Panc1 (cell line): ENCODE measurements at regions not wholly inside any gene's neighbourhood (a gene's known extent, or its start where the extent isn't known, plus 50 kb on each side); places are given as distances from the start of the nearest gene placed in this dataset.

ENCODE experiments used
- ATAC-seq: fragments of 200-7000 bp; cut with Tn5 transposase; 2 replicates; pipeline ENCODE4 v1.9.1; 2020; ENCODE audit warnings: mild to moderate bottlenecking, moderate library complexity
- BruUV-seq: library from RNA; stranded (reverse); fragments of 400-500 nt; replicated peaks from 2 replicates; lab custom pipeline; 2021; lab: Mats Ljungman, UMichigan
- CTCF ChIA-PET: fragments of 300-600 bp; sonication (Branson Sonifier 250); formaldehyde crosslinking; loops from one replicate; lab custom pipeline; 2022; ENCODE audit warnings: antibody characterized with exemption; lab: Charles Lee
- POLR2A ChIA-PET: fragments of 300-600 bp; sonication (Branson Sonifier 250); formaldehyde crosslinking; loops from one replicate; lab custom pipeline; 2022; ENCODE audit warnings: antibody characterized with exemption; lab: Charles Lee
- DNase-seq: peaks from one replicate; pipeline ENCODE4 v3.0.0-alpha.2; 2010; ENCODE audit warnings: low read depth, low spot score
- H3K27ac ChIP-seq: 2 replicates; pipeline ENCODE4 v1.5.1; 2011; ENCODE audit warnings: mild to moderate bottlenecking, low read length, inconsistent platforms
- H3K27me3 ChIP-seq: fragments of 200-500 bp; sonication (Bioruptor generic); 2 replicates; pipeline ENCODE4 v1.6.0; 2014; ENCODE audit warnings: low read length, inconsistent platforms; ENCODE audit not compliant: control insufficient read depth, insufficient read depth
- H3K36me3 ChIP-seq: fragments of 200-500 bp; sonication (Bioruptor generic); 2 replicates; pipeline ENCODE4 v1.5.1; 2014; ENCODE audit warnings: inconsistent platforms, mild to moderate bottlenecking, low read length, moderate library complexity; ENCODE audit not compliant: control insufficient read depth, insufficient read depth
- H3K4me1 ChIP-seq: 2 replicates; pipeline ENCODE4 v1.5.1; 2011; ENCODE audit warnings: inconsistent platforms, mild to moderate bottlenecking, low read length, moderate library complexity; ENCODE audit not compliant: control insufficient read depth, insufficient read depth
- H3K4me3 ChIP-seq, 2 experiments: 2 replicates each; pipeline ENCODE4 v1.5.1; 2011 to 2012; ENCODE audit warnings: low read depth in 2 of 2, low read length in 2 of 2, mild to moderate bottlenecking in 2 of 2, inconsistent platforms in 1 of 2, moderate library complexity in 1 of 2
- H3K9me3 ChIP-seq: fragments of 200-500 bp; sonication (Bioruptor generic); 2 replicates; pipeline ENCODE4 v1.5.1; 2014; ENCODE audit warnings: low read depth, mild to moderate bottlenecking, inconsistent platforms, low read length, moderate library complexity; ENCODE audit not compliant: control insufficient read depth, insufficient read depth
- POLR2AphosphoS5 ChIP-seq: IDR thresholded peaks from 2 replicates; pipeline ENCODE4 v1.6.1; 2012; ENCODE audit warnings: mild to moderate bottlenecking, low read depth, low read length, moderate library complexity
- SIN3A ChIP-seq: IDR thresholded peaks from 2 replicates; pipeline ENCODE4 v1.6.1; 2012; ENCODE audit warnings: low read depth, mild to moderate bottlenecking, low read length, moderate library complexity, borderline replicate concordance; ENCODE audit not compliant: insufficient read depth
- TCF7L2 ChIP-seq: IDR thresholded peaks from 2 replicates; pipeline ENCODE4 v1.6.1; 2011; ENCODE audit warnings: mild to moderate bottlenecking, low read depth, low read length, inconsistent platforms
- in situ Hi-C: cut with HindIII; loops from 2 replicates; pipeline ENCODE4 v1.10.0; 2016; ENCODE audit warnings: low sequenced_read_pairs, low pct_unique_long_range_greater_than_20kb
- intact Hi-C: fragments of 100-400 bp; cut with micrococcal nuclease; formaldehyde crosslinking; loops from one replicate; pipeline ENCODE4 v1.10.0; 2022; ENCODE audit not compliant: unreplicated experiment
- TF ChIP-seq, protein P1 (sequence below): fragments of 450-650 bp; IDR thresholded peaks from 2 replicates; pipeline ENCODE4 v1.5.1; 2017; ENCODE audit warnings: mild to moderate bottlenecking
- TF ChIP-seq, protein P2 (sequence below), 2 experiments: IDR thresholded peaks; 2 replicates each; pipeline ENCODE4 v1.6.1; 2011 to 2012; ENCODE audit warnings: low read depth in 2 of 2, control low read depth in 1 of 2, low read length in 1 of 2, mild to moderate bottlenecking in 1 of 2, moderate library complexity in 1 of 2; ENCODE audit not compliant: insufficient read depth in 1 of 2

DNA sequence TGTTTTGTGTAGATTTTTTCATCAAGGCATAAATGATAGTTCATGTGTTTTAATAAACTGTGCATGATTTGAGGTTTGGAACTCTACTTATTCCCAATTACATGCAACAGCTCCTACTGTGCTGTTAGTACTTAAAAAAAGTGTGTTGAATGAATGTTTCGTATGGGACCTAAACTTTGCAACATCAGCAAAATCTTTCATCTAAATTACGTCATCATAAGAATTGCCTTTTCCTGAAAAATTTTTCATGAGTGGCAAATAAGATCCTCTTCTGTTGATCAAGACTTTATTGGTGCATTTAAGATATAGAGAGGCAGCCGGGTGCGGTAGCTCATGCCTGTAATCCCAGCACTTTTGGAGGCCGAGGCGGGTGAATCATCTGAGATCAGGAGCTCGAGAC is 826.1 kb downstream of the SEMA5A start:
- intact Hi-C loops (no loop called here), in situ Hi-C loops (no loop called here)
- ATAC-seq, result no peak
- no peak overlapping the region for H3K27ac ChIP-seq
- no peaks in the 10 kb centered on the region for H3K4me1 ChIP-seq
- DNase-seq, result no peak
- no peaks in the 10 kb centered on the region for H3K36me3 ChIP-seq
- CTCF ChIA-PET, result no interaction called here
- TF ChIP-seq, protein P1, sequence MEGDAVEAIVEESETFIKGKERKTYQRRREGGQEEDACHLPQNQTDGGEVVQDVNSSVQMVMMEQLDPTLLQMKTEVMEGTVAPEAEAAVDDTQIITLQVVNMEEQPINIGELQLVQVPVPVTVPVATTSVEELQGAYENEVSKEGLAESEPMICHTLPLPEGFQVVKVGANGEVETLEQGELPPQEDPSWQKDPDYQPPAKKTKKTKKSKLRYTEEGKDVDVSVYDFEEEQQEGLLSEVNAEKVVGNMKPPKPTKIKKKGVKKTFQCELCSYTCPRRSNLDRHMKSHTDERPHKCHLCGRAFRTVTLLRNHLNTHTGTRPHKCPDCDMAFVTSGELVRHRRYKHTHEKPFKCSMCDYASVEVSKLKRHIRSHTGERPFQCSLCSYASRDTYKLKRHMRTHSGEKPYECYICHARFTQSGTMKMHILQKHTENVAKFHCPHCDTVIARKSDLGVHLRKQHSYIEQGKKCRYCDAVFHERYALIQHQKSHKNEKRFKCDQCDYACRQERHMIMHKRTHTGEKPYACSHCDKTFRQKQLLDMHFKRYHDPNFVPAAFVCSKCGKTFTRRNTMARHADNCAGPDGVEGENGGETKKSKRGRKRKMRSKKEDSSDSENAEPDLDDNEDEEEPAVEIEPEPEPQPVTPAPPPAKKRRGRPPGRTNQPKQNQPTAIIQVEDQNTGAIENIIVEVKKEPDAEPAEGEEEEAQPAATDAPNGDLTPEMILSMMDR, result no peak
- TF ChIP-seq, protein P2, sequence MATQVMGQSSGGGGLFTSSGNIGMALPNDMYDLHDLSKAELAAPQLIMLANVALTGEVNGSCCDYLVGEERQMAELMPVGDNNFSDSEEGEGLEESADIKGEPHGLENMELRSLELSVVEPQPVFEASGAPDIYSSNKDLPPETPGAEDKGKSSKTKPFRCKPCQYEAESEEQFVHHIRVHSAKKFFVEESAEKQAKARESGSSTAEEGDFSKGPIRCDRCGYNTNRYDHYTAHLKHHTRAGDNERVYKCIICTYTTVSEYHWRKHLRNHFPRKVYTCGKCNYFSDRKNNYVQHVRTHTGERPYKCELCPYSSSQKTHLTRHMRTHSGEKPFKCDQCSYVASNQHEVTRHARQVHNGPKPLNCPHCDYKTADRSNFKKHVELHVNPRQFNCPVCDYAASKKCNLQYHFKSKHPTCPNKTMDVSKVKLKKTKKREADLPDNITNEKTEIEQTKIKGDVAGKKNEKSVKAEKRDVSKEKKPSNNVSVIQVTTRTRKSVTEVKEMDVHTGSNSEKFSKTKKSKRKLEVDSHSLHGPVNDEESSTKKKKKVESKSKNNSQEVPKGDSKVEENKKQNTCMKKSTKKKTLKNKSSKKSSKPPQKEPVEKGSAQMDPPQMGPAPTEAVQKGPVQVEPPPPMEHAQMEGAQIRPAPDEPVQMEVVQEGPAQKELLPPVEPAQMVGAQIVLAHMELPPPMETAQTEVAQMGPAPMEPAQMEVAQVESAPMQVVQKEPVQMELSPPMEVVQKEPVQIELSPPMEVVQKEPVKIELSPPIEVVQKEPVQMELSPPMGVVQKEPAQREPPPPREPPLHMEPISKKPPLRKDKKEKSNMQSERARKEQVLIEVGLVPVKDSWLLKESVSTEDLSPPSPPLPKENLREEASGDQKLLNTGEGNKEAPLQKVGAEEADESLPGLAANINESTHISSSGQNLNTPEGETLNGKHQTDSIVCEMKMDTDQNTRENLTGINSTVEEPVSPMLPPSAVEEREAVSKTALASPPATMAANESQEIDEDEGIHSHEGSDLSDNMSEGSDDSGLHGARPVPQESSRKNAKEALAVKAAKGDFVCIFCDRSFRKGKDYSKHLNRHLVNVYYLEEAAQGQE (IDR thresholded peaks at IDR 0.05; ENCODE audit: insufficient read depth in 1 of 2, low read depth in 2 of 2, low read length in 1 of 2), result no peak
- no peak for TF ChIP-seq TCF7L2
- TF ChIP-seq POLR2AphosphoS5, result no peak
- no peak for TF ChIP-seq SIN3A
- no TSS peak for BruUV-seq
- H3K9me3 ChIP-seq, result no peaks in the 10 kb centered on the region
- H3K4me3 ChIP-seq, result no peak overlapping the region
- POLR2A ChIA-PET, result interaction anchor here (0.6 kb wide), 1 partner anchor 16 kb away, joined by 5 read pairs; no protein-coding TSS in a partner anchor
- no peaks in the 10 kb centered on the region for H3K27me3 ChIP-seq

DNA sequence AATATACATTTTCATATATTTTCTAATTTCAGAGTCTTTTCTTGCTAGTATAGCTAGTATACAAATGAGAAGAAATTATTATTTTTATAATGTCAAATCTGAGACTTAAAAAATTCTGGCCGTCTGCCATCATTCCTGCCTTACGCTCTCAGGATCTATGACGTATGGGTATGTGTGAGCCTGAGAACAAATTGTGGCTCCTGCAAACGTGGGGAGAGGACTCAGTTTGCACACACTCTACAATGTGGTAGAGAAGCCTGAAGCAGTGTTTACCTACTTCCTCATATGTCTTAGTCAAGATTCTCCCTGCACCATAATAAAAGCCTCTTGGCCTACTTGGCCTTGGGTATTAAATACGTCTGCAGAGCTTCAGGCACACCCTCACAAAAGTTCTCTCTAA is 825.4 kb downstream of the SEMA5A start:
- no peak overlapping the region for H3K4me3 ChIP-seq
- POLR2A ChIA-PET, result interaction anchor here (0.6 to 0.7 kb wide), 2 partner anchors 17 to 40 kb away, joined by 5 to 8 read pairs; no protein-coding TSS in a partner anchor
- intact Hi-C loops, result no loop called here
- H3K9me3 ChIP-seq, result no peaks in the 10 kb centered on the region
- H3K36me3 ChIP-seq, result no peaks in the 10 kb centered on the region
- no peaks in the 10 kb centered on the region for H3K27me3 ChIP-seq
- CTCF ChIA-PET, result no interaction called here
- H3K27ac ChIP-seq, result no peak overlapping the region
- no peak for ATAC-seq
- DNase-seq, result no peak
- no peak for TF ChIP-seq POLR2AphosphoS5
- TF ChIP-seq, protein P1, result no peak
- TF ChIP-seq SIN3A, result no peak
- TF ChIP-seq TCF7L2, result no peak
- TF ChIP-seq, protein P2 (IDR thresholded peaks at IDR 0.05; ENCODE audit: insufficient read depth in 1 of 2, low read depth in 2 of 2, low read length in 1 of 2), result no peak
- H3K4me1 ChIP-seq, result no peaks in the 10 kb centered on the region
- no TSS peak for BruUV-seq
- in situ Hi-C loops, result no loop called here
